ENCODE measurements at regions not wholly inside any gene's neighbourhood (a gene's known extent, or its start where the extent isn't known, plus 50 kb on each side); places are given as distances from the start of the nearest gene placed in this dataset.

DNA sequence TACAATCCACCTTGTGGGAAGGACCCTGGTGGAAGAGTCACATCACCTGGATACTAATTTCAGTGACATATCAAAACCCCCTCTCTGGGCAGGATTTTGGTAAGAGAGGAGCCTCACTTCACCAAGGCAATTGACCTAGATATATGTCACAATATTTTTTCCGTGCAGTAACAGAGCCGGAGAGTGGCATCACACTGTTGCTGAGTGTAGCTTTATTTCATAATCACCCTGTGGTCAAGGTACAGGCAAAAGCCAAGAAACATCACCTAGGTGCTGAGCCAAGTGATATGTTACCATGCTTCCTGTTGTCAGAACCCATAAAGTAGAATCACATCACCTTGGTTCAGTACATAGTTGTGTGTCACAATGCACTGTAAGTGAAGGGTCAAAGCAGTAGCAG is 895.2 kb upstream of the TSPY4 start:
- intact Hi-C loops (cut with DNase I), result no loop called here
- H3K27ac ChIP-seq, result no peak overlapping the region
- DNase-seq (no peak), ATAC-seq (no peak)
- no peak overlapping the region for H3K4me3 ChIP-seq
- no peaks in the 10 kb centered on the region for H3K4me1 ChIP-seq
- H3K36me3 ChIP-seq, result no peaks in the 10 kb centered on the region
- TF ChIP-seq, protein P1, sequence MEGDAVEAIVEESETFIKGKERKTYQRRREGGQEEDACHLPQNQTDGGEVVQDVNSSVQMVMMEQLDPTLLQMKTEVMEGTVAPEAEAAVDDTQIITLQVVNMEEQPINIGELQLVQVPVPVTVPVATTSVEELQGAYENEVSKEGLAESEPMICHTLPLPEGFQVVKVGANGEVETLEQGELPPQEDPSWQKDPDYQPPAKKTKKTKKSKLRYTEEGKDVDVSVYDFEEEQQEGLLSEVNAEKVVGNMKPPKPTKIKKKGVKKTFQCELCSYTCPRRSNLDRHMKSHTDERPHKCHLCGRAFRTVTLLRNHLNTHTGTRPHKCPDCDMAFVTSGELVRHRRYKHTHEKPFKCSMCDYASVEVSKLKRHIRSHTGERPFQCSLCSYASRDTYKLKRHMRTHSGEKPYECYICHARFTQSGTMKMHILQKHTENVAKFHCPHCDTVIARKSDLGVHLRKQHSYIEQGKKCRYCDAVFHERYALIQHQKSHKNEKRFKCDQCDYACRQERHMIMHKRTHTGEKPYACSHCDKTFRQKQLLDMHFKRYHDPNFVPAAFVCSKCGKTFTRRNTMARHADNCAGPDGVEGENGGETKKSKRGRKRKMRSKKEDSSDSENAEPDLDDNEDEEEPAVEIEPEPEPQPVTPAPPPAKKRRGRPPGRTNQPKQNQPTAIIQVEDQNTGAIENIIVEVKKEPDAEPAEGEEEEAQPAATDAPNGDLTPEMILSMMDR (IDR thresholded peaks at IDR 0.05), result no peak
- no peaks in the 10 kb centered on the region for H3K27me3 ChIP-seq (ENCODE audit: low read depth)
- no peaks in the 10 kb centered on the region for H3K9me3 ChIP-seq

DNA sequence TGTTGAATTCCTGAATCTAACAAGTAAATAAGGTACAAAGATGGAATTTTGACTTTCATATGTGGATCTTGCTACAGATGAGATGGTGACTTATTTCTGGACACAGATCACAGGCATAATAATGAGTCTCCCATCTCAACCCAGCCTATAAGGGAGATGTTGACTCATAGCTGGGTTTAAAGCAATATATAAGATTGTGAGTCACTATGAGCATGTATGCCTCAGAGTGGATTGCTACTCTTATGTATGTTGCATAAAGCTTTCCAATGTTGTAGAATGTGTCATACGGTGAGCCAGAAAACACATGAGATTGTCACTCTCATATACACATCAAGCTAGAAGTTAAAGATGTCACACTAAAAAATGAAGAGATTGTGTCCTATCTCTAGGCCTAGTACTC is 884.3 kb upstream of the TSPY4 start:
- no peaks in the 10 kb centered on the region for H3K27me3 ChIP-seq (ENCODE audit: low read depth)
- H3K9me3 ChIP-seq, result no peaks in the 10 kb centered on the region
- H3K36me3 ChIP-seq, result no peaks in the 10 kb centered on the region
- no peaks in the 10 kb centered on the region for H3K4me1 ChIP-seq
- TF ChIP-seq, protein P1 (IDR thresholded peaks at IDR 0.05), result no peak
- H3K4me3 ChIP-seq, result no peak overlapping the region
- intact Hi-C loops (cut with DNase I), result no loop called here
- ATAC-seq (no peak), DNase-seq (no peak)
- H3K27ac ChIP-seq, result no peak overlapping the region

DNA sequence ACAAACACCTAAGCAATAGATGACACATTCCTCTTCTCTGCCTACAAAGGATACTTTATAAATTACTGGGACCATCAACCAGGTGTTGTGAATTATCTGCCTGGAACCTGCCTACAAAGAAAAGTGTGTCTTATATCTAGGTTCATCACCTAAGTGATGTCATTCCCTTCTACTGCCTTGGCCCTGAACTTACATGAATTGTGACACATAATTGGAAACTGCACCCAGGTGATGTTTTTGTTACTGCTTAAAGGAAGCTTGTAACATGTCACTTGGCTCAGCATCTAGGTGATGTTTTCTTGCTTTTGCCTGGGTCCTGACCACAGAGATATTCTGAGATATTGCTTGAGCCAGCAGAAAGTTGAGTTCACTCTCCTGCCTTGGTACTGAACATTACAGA is 870.5 kb upstream of the TSPY4 start:
- TF ChIP-seq, protein P1 (IDR thresholded peaks at IDR 0.05), result no peak
- ATAC-seq, result no peak
- Histone ChIP-seq H3K36me3 (no peaks in the 10 kb centered on the region), H3K27me3 (ENCODE audit: low read depth) (no peaks in the 10 kb centered on the region), H3K4me3 (no peak overlapping the region), H3K27ac (no peak overlapping the region), H3K9me3 (no peaks in the 10 kb centered on the region), H3K4me1 (no peaks in the 10 kb centered on the region)
- no peak for DNase-seq
- intact Hi-C loops (cut with DNase I), result no loop called here

DNA sequence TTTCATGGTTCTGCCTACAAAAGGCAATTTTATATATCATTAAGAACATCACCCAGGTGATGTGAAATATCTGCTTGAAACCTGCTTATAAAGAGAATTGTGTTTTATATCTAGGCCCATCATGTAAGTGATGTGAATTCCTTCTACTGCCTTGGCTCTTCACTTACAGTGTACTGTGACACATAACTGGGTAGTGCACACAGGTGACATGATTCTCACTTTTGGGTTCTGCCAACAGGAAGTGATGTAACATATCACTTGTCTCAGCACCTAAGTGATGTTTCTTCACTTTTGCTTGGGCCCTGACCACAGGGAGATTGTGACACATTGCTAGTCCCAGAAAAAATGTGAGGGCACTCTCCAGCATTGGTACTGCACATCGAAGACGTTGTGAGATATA is 867.0 kb upstream of the TSPY4 start:
- H3K36me3 ChIP-seq, result no peaks in the 10 kb centered on the region
- DNase-seq (no peak), ATAC-seq (no peak)
- H3K4me1 ChIP-seq, result no peaks in the 10 kb centered on the region
- TF ChIP-seq, protein P1 (IDR thresholded peaks at IDR 0.05), result no peak
- no peaks in the 10 kb centered on the region for H3K9me3 ChIP-seq
- no peaks in the 10 kb centered on the region for H3K27me3 ChIP-seq (ENCODE audit: low read depth)
- H3K4me3 ChIP-seq, result no peak overlapping the region
- H3K27ac ChIP-seq, result no peak overlapping the region
- intact Hi-C loops (cut with DNase I), result no loop called here

DNA sequence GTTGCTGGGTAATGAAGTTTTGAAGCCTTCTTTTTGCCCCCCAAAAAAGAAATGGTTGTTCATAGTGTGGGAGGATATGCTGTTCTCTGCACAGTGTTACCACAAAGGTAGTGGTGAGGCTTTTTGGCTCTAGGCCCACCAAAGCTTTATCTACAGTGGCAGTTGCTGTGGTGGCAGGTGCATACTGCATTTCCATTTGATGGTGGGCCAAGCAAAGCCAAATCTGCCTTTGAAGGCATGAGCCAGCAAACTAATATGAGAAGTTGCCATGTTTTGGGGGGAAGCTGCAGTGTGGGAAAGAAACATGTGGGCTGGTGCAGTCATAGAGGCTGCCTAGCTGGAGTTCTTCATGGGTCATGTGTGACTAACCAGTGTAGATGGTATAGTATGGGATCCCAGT is 858.1 kb upstream of the TSPY4 start:
- intact Hi-C loops (cut with DNase I), result no loop called here
- no peak for ATAC-seq
- Histone ChIP-seq H3K36me3 (no peaks in the 10 kb centered on the region), H3K27me3 (ENCODE audit: low read depth) (no peaks in the 10 kb centered on the region), H3K27ac (no peak overlapping the region), H3K9me3 (no peaks in the 10 kb centered on the region), H3K4me1 (no peaks in the 10 kb centered on the region), H3K4me3 (no peak overlapping the region)
- TF ChIP-seq, protein P1 (IDR thresholded peaks at IDR 0.05), result no peak
- DNase-seq, result no peak

DNA sequence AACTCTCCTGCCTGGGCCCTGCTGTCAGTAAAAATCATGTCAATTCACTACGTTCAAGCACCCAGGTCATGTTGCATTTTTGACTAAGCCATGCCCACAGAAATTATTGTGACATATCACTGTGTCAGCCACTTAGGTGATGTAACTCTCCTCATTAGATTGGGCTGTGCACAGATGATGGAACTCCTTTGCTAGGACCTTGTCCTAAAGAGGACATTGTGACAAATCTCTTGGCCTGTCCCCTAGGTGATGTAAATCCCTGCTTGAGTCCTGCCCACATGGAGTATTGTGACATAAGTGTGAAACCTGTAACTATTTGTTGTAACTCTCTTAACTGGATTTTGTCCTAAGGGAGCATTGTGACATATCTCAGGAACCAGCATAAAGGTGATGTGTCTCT is 848.3 kb upstream of the TSPY4 start:
- Histone ChIP-seq H3K4me1 (no peaks in the 10 kb centered on the region), H3K36me3 (no peaks in the 10 kb centered on the region), H3K27ac (no peak overlapping the region), H3K4me3 (no peak overlapping the region), H3K27me3 (ENCODE audit: low read depth) (no peaks in the 10 kb centered on the region), H3K9me3 (no peaks in the 10 kb centered on the region)
- intact Hi-C loops (cut with DNase I), result no loop called here
- TF ChIP-seq, protein P1 (IDR thresholded peaks at IDR 0.05), result no peak
- ATAC-seq (no peak), DNase-seq (no peak)
